WTC11 (cell line): ENCODE measurements at regions not wholly inside any gene's neighbourhood (a gene's known extent, or its start where the extent isn't known, plus 50 kb on each side); places are given as distances from the start of the nearest gene placed in this dataset.

Source experiments
- ATAC-seq: fragments of 200-7000 bp; cut with Tn5 transposase; 2 replicates; pipeline ENCODE4 v1.10.0; 2021; ENCODE audit warnings: mild to moderate bottlenecking, moderate library complexity
- CTCF ChIA-PET: fragments of 300-600 bp; sonication (Branson Sonifier 250); formaldehyde crosslinking; loops from one replicate; lab custom pipeline; 2021; ENCODE audit warnings: antibody characterized with exemption; lab: Charles Lee
- POLR2A ChIA-PET: fragments of 350-600 bp; sonication (Branson Sonifier 250); formaldehyde crosslinking; loops from one replicate; lab custom pipeline; 2021; ENCODE audit warnings: antibody characterized with exemption; lab: Charles Lee
- DNase-seq: peaks from one replicate; pipeline ENCODE4 v3.0.0; 2021; ENCODE audit warnings: low spot score
- H3K27ac Mint-ChIP-seq: 2 replicates; pipeline ENCODE4 v1.8.0; 2021; ENCODE audit warnings: mixed read lengths
- H3K27me3 Mint-ChIP-seq: 2 replicates; pipeline ENCODE4 v1.8.0; 2021; ENCODE audit warnings: low read depth, mild to moderate bottlenecking, moderate library complexity, mixed read lengths
- H3K36me3 Mint-ChIP-seq: 2 replicates; pipeline ENCODE4 v1.8.0; 2021; ENCODE audit warnings: mixed read lengths
- H3K4me1 Mint-ChIP-seq: 2 replicates; pipeline ENCODE4 v1.8.0; 2022; ENCODE audit warnings: mixed read lengths
- H3K4me3 Mint-ChIP-seq: 2 replicates; pipeline ENCODE4 v1.8.0; 2021; ENCODE audit warnings: mild to moderate bottlenecking, moderate library complexity, mixed read lengths
- H3K9me3 Mint-ChIP-seq: 2 replicates; pipeline ENCODE4 v1.8.0; 2021; ENCODE audit warnings: mixed read lengths
- ATF1 ChIP-seq: sonication (generic); formaldehyde crosslinking; IDR thresholded peaks from 2 replicates; pipeline ENCODE4 v1.8.1; 2023; ENCODE audit warnings: mild to moderate bottlenecking, moderate library complexity, missing genetic modification reagents
- ATF2 ChIP-seq: sonication (generic); formaldehyde crosslinking; IDR thresholded peaks from 2 replicates; pipeline ENCODE4 v1.8.1; 2022; ENCODE audit warnings: low read depth, missing genetic modification reagents, borderline replicate concordance
- ATF3 ChIP-seq: sonication (generic); formaldehyde crosslinking; conservative IDR thresholded peaks from 2 replicates; pipeline ENCODE4 v1.8.1; 2022; ENCODE audit warnings: mild to moderate bottlenecking, missing genetic modification reagents
- CBFB ChIP-seq: sonication (generic); formaldehyde crosslinking; IDR thresholded peaks from 2 replicates; pipeline ENCODE4 v1.8.1; 2022; ENCODE audit warnings: mild to moderate bottlenecking, low read depth, missing genetic modification reagents
- ELF4 ChIP-seq: sonication (generic); formaldehyde crosslinking; IDR thresholded peaks from 2 replicates; pipeline ENCODE4 v1.8.1; 2022; ENCODE audit warnings: low read depth, mild to moderate bottlenecking, moderate library complexity, missing genetic modification reagents
- FOXJ3 ChIP-seq: sonication (generic); formaldehyde crosslinking; IDR thresholded peaks from 2 replicates; pipeline ENCODE4 v1.9.0; 2021; ENCODE audit warnings: missing genetic modification reagents, mild to moderate bottlenecking, borderline replicate concordance
- HMGA2 ChIP-seq: fragments of 250-450 bp; sonication (Bioruptor Pico); IDR thresholded peaks from 2 replicates; pipeline ENCODE4 v1.4.0; 2021; ENCODE audit warnings: mild to moderate bottlenecking, moderate library complexity
- HMGXB4 ChIP-seq: sonication (generic); formaldehyde crosslinking; IDR thresholded peaks from 2 replicates; pipeline ENCODE4 v1.8.1; 2023; ENCODE audit warnings: mild to moderate bottlenecking, moderate library complexity, missing genetic modification reagents
- IRF1 ChIP-seq: sonication (generic); formaldehyde crosslinking; IDR thresholded peaks from 2 replicates; pipeline ENCODE4 v1.8.0; 2023; ENCODE audit warnings: missing genetic modification reagents
- KAT7 ChIP-seq: sonication (generic); formaldehyde crosslinking; IDR thresholded peaks from 2 replicates; pipeline ENCODE4 v1.8.1; 2023; ENCODE audit warnings: missing genetic modification reagents, mild to moderate bottlenecking, borderline replicate concordance
- MLX ChIP-seq: sonication (generic); formaldehyde crosslinking; IDR thresholded peaks from 2 replicates; pipeline ENCODE4 v1.8.1; 2023; ENCODE audit warnings: mild to moderate bottlenecking, missing genetic modification reagents, moderate library complexity
- MXD4 ChIP-seq: fragments of 250-450 bp; sonication (Bioruptor Pico); IDR thresholded peaks from 2 replicates; pipeline ENCODE4 v1.8.0; 2021; ENCODE audit warnings: mild to moderate bottlenecking, moderate library complexity, borderline replicate concordance
- MYBL2 ChIP-seq: sonication (generic); formaldehyde crosslinking; IDR thresholded peaks from 2 replicates; pipeline ENCODE4 v1.8.1; 2023; ENCODE audit warnings: mild to moderate bottlenecking, moderate library complexity, missing genetic modification reagents
- NFATC4 ChIP-seq: fragments of 250-450 bp; sonication (Bioruptor Pico); IDR thresholded peaks from 2 replicates; pipeline ENCODE4 v1.9.0; 2021; ENCODE audit warnings: mild to moderate bottlenecking
- OVOL2 ChIP-seq: fragments of 250-450 bp; sonication (Bioruptor Pico); IDR thresholded peaks from 2 replicates; pipeline ENCODE4 v1.9.0; 2021; ENCODE audit warnings: mild to moderate bottlenecking, borderline replicate concordance
- PREB ChIP-seq: sonication (generic); formaldehyde crosslinking; IDR thresholded peaks from 2 replicates; pipeline ENCODE4 v1.8.1; 2022; ENCODE audit warnings: mild to moderate bottlenecking, missing genetic modification reagents, moderate library complexity, borderline replicate concordance
- RELA ChIP-seq: sonication (generic); formaldehyde crosslinking; IDR thresholded peaks from 2 replicates; pipeline ENCODE4 v1.8.1; 2022; ENCODE audit warnings: missing genetic modification reagents, mild to moderate bottlenecking, borderline replicate concordance
- RORB ChIP-seq: fragments of 250-450 bp; sonication (Bioruptor Pico); IDR thresholded peaks from 2 replicates; pipeline ENCODE4 v1.9.0; 2021; ENCODE audit warnings: mild to moderate bottlenecking
- SMAD3 ChIP-seq: sonication (generic); formaldehyde crosslinking; IDR thresholded peaks from 2 replicates; pipeline ENCODE4 v1.8.0; 2022; ENCODE audit warnings: missing genetic modification reagents, mild to moderate bottlenecking, borderline replicate concordance
- USF1 ChIP-seq: sonication (generic); formaldehyde crosslinking; IDR thresholded peaks from 2 replicates; pipeline ENCODE4 v1.8.0; 2022; ENCODE audit warnings: mild to moderate bottlenecking, missing genetic modification reagents
- ZNF121 ChIP-seq: sonication (generic); formaldehyde crosslinking; IDR thresholded peaks from 2 replicates; pipeline ENCODE4 v1.8.0; 2023; ENCODE audit warnings: missing genetic modification reagents
- ZNF232 ChIP-seq: sonication (generic); formaldehyde crosslinking; IDR thresholded peaks from 2 replicates; pipeline ENCODE4 v1.8.0; 2022; ENCODE audit warnings: mild to moderate bottlenecking, missing genetic modification reagents
- ZNF671 ChIP-seq: fragments of 250-450 bp; sonication (Bioruptor Pico); IDR thresholded peaks from 2 replicates; pipeline ENCODE4 v1.8.0; 2021; ENCODE audit warnings: mild to moderate bottlenecking

- ATAC-seq (no peak), DNase-seq (no peak)
- Mint-ChIP-seq H3K36me3 (no peaks in the 10 kb centered on the region), H3K27ac (no peak overlapping the region), H3K27me3 (peaks cover 3% of the 10 kb centered on the region; the same call in 1 of the 2 replicates), H3K4me3 (no peak overlapping the region), H3K4me1 (no peaks in the 10 kb centered on the region), H3K9me3 (no peaks in the 10 kb centered on the region)
- CTCF ChIA-PET, result interaction anchor here (1.9 kb wide), 1 partner anchor 18 kb away, joined by 4 read pairs; no protein-coding TSS in a partner anchor
- POLR2A ChIA-PET, result no interaction called here
- TF ChIP-seq FOXJ3 (CRISPR knock-in tag) (no peak), OVOL2 (CRISPR knock-in tag) (no peak), HMGA2 (CRISPR knock-in tag) (no peak), PREB (CRISPR knock-in tag) (no peak), MYBL2 (CRISPR knock-in tag) (no peak), HMGXB4 (CRISPR knock-in tag) (no peak), IRF1 (CRISPR knock-in tag) (no peak), ZNF121 (CRISPR knock-in tag) (no peak), ZNF232 (no peak), ATF2 (no peak), MLX (CRISPR knock-in tag) (no peak), RORB (no peak), MXD4 (no peak), KAT7 (CRISPR knock-in tag) (no peak), SMAD3 (no peak), RELA (CRISPR knock-in tag) (no peak)
Measured at GRCh38 chr12:13924286-13924685, 57.1 kb downstream of the GRIN2B start.

GRCh38 chr12:13918897-13919296, 62.5 kb downstream of the GRIN2B start:
- Mint-ChIP-seq H3K4me3 (no peak overlapping the region), H3K27ac (no peak overlapping the region), H3K9me3 (no peaks in the 10 kb centered on the region), H3K27me3 (no peaks in the 10 kb centered on the region), H3K36me3 (no peaks in the 10 kb centered on the region), H3K4me1 (no peaks in the 10 kb centered on the region)
- no peak for ATAC-seq
- ChIA-PET POLR2A (no interaction called here), CTCF (no interaction called here)
- no peak for TF ChIP-seq NFATC4
- TF ChIP-seq USF1 (CRISPR knock-in tag), result no peak
- no peak for TF ChIP-seq ATF1 (CRISPR knock-in tag)
- TF ChIP-seq ELF4 (CRISPR knock-in tag), result no peak
- TF ChIP-seq ATF3 (CRISPR knock-in tag), result no peak
- TF ChIP-seq HMGXB4 (CRISPR knock-in tag), result no peak
- no peak for TF ChIP-seq ZNF671 (CRISPR knock-in tag)
- no peak for TF ChIP-seq CBFB
- DNase-seq, result no peak
